HL-60 (cell line): ENCODE measurements at regions not wholly inside any gene's neighbourhood (a gene's known extent, or its start where the extent isn't known, plus 50 kb on each side); places are given as distances from the start of the nearest gene placed in this dataset.

Experiments used
- DNase-seq, 2 experiments: peaks; one replicate each; pipeline ENCODE4 v3.0.0-alpha.2; 2010 to 2020; ENCODE audit warnings: low read depth in 1 of 2, low spot score in 1 of 2
- H3K27ac ChIP-seq: fragments of 250-450 bp; sonication (Bioruptor Pico); replicated peaks from 2 replicates; pipeline ENCODE4 v1.5.1; 2020; ENCODE audit warnings: mild to moderate bottlenecking, moderate library complexity
- H3K27me3 ChIP-seq: fragments of 250-450 bp; sonication (Bioruptor Pico); 2 replicates; pipeline ENCODE4 v1.5.1; 2021; ENCODE audit warnings: mild to moderate bottlenecking, moderate library complexity; ENCODE audit not compliant: insufficient read depth, poor library complexity, severe bottlenecking
- H3K4me3 ChIP-seq: replicated peaks from 2 replicates; pipeline ENCODE4 v1.5.1; 2011; ENCODE audit warnings: mild to moderate bottlenecking, control low read depth, low read length; ENCODE audit not compliant: insufficient read depth
- GABPA ChIP-seq: IDR thresholded peaks from 2 replicates; pipeline ENCODE4 v1.6.1; 2012; ENCODE audit warnings: low read depth
- POLR2AphosphoS5 ChIP-seq: IDR thresholded peaks from 2 replicates; pipeline ENCODE4 v1.6.1; 2012; ENCODE audit warnings: low read depth
- SPI1 ChIP-seq: IDR thresholded peaks from 2 replicates; pipeline ENCODE4 v1.6.1; 2012; ENCODE audit warnings: low read depth, mild to moderate bottlenecking, borderline replicate concordance
- TF ChIP-seq, protein P1 (sequence below): IDR thresholded peaks from one replicate; pipeline ENCODE4 v1.5.1; 2011; ENCODE audit warnings: low read length, control low read depth, inconsistent platforms; ENCODE audit not compliant: insufficient read depth
- TF ChIP-seq, protein P2 (sequence below): IDR thresholded peaks from 2 replicates; pipeline ENCODE4 v1.6.1; 2012; ENCODE audit warnings: low read depth; ENCODE audit not compliant: insufficient replicate concordance

DNA sequence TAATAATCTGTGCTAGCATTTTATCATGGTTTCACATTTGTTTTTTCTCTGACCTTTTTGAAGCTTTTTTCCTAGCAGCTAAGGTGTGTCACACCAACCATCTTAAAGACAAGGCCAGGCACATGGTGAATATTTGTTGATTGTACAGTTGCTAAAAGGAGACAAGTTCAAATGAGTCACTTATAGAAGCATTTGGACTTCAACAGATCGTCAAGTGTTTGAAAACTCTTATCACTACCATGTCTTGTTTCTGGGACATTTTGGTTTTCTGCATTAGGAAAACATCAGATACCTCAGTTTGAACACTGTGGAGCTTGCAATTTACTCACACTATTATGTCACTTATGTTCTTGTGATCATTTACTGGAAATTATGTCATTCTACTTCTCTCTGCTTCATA, 407.3 kb downstream of the USP25 start:
- TF ChIP-seq GABPA (no peak), SPI1 (no peak), POLR2AphosphoS5 (no peak)
- TF ChIP-seq, protein P1, sequence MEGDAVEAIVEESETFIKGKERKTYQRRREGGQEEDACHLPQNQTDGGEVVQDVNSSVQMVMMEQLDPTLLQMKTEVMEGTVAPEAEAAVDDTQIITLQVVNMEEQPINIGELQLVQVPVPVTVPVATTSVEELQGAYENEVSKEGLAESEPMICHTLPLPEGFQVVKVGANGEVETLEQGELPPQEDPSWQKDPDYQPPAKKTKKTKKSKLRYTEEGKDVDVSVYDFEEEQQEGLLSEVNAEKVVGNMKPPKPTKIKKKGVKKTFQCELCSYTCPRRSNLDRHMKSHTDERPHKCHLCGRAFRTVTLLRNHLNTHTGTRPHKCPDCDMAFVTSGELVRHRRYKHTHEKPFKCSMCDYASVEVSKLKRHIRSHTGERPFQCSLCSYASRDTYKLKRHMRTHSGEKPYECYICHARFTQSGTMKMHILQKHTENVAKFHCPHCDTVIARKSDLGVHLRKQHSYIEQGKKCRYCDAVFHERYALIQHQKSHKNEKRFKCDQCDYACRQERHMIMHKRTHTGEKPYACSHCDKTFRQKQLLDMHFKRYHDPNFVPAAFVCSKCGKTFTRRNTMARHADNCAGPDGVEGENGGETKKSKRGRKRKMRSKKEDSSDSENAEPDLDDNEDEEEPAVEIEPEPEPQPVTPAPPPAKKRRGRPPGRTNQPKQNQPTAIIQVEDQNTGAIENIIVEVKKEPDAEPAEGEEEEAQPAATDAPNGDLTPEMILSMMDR = no peak
- TF ChIP-seq, protein P2, sequence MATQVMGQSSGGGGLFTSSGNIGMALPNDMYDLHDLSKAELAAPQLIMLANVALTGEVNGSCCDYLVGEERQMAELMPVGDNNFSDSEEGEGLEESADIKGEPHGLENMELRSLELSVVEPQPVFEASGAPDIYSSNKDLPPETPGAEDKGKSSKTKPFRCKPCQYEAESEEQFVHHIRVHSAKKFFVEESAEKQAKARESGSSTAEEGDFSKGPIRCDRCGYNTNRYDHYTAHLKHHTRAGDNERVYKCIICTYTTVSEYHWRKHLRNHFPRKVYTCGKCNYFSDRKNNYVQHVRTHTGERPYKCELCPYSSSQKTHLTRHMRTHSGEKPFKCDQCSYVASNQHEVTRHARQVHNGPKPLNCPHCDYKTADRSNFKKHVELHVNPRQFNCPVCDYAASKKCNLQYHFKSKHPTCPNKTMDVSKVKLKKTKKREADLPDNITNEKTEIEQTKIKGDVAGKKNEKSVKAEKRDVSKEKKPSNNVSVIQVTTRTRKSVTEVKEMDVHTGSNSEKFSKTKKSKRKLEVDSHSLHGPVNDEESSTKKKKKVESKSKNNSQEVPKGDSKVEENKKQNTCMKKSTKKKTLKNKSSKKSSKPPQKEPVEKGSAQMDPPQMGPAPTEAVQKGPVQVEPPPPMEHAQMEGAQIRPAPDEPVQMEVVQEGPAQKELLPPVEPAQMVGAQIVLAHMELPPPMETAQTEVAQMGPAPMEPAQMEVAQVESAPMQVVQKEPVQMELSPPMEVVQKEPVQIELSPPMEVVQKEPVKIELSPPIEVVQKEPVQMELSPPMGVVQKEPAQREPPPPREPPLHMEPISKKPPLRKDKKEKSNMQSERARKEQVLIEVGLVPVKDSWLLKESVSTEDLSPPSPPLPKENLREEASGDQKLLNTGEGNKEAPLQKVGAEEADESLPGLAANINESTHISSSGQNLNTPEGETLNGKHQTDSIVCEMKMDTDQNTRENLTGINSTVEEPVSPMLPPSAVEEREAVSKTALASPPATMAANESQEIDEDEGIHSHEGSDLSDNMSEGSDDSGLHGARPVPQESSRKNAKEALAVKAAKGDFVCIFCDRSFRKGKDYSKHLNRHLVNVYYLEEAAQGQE = no peak
- no peak overlapping the region for H3K27ac ChIP-seq
- DNase-seq = no peak
- H3K27me3 ChIP-seq = no peaks in the 10 kb centered on the region
- no peak overlapping the region for H3K4me3 ChIP-seq

DNA sequence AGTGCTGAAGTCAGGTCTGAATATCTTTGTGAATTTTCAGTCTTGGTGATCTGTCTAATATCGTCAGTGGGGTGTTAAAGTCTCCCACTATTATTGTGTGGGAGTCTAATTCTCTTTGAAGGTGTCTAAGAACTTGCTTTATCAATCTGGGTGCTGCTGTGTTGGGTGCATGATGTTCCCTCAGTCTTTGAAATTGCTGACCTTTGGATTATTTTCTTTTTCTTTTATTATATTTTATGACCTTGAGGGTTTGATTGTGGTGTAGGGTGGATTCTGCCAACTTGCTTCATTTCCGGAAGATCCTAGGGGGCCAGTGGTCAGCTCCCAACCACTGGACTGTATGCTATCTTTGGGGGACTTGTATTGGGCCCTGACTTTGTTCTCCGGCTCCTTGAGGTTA, 415.3 kb downstream of the USP25 start:
- H3K4me3 ChIP-seq = no peak overlapping the region
- H3K27ac ChIP-seq = no peak overlapping the region
- DNase-seq = no peak
- TF ChIP-seq SPI1 = no peak
- H3K27me3 ChIP-seq = no peaks in the 10 kb centered on the region

DNA sequence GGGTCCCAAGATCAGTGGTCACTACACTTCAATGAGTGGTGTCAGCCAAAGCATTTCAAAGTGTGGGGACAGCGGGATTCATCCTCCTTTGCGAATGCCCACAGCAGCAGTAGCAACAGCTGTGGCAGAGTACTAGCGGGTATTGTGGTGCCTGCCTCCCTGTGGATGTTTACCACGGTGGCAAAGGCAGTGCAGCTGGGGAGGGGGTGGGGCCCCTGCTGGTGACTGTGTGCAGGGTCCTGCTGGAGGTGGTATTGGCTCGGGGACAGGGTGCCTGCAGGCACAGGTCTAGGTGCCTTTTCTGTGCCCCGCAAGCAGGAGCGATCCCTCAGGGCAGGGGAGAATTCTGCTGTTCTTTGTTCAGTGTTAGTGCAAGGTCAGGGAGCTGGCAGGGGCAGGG, 415.7 kb downstream of the USP25 start:
- no peaks in the 10 kb centered on the region for H3K27me3 ChIP-seq
- no peak for DNase-seq
- H3K4me3 ChIP-seq = no peak overlapping the region
- TF ChIP-seq, protein P2 = no peak
- TF ChIP-seq SPI1 = no peak
- TF ChIP-seq, protein P1 = no peak
- TF ChIP-seq GABPA = no peak
- TF ChIP-seq POLR2AphosphoS5 = no peak
- no peak overlapping the region for H3K27ac ChIP-seq

DNA sequence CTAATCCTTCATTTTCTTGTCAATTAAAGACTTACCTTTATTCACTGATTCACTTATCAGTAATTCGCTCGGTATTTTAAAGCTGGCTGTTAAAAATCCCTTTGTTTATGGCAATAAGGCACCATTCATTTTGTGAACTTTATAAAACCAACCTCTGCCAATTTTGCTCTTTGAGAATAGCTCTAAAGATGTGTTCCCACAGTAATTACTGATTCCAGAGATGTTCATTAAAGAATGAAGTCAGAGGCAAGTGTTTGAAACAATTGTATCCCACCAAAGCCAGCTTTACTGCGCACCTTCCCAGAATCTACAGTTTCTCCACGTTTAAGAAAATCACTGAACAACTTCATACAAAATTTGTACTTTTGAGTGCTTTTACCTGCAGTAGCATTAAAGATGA, 424.5 kb downstream of the USP25 start:
- TF ChIP-seq GABPA (no peak), POLR2AphosphoS5 (no peak), SPI1 (no peak)
- TF ChIP-seq, protein P2 = no peak
- TF ChIP-seq, protein P1 = no peak
- no peak overlapping the region for H3K27ac ChIP-seq
- no peak for DNase-seq
- H3K4me3 ChIP-seq = no peak overlapping the region
- H3K27me3 ChIP-seq = no peaks in the 10 kb centered on the region
